ENCODE measurements at regions not wholly inside any gene's neighbourhood (a gene's known extent, or its start where the extent isn't known, plus 50 kb on each side); places are given as distances from the start of the nearest gene placed in this dataset.

DNA sequence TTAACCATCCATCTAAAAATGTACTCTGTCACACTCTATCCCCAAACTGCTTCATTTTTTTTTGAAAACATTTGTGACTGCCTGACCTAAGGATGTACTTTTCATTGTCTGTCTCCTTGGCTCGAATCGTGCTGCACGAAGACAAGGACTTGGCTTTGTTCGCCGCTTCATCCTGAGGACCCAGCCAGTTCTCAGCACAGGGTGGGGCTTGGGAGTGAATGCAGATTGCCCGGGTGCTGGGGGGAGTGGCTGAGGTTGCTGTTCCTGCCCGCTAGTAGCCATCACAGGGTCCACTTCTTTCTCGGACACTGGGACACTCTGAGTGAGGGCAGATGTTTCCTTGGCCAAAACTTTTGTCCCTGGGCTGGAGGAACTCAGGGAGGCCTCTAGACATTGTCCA, 70.1 kb upstream of the CLCN4 start:
- no peak for DNase-seq

GRCh38 chrX:10087391-10087790, 69.4 kb upstream of the CLCN4 start:
- no peak for DNase-seq

DNA sequence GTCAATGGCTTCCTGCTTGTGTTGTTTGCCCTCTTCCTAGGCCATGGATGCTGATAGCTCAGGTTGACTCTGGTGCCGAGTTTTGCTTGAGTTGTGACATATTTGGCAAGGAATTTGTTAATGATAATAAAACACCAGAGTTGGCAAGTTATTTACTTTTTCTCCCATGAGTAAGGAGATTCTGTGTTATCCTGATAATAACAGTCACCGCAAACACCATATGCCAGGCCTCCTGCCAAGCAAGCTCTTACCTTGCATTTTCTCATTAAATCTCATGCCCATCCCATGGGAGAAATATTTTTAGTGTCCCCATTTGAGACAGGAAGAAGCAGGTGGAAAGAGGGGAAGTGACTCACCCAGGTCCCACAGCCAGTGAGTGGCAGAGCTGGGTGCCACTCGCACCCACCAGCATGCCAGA, 67.4 kb upstream of the CLCN4 start:
- DNase-seq: no peak

GRCh38 chrX:10090319-10090718, 66.5 kb upstream of the CLCN4 start:
- DNase-seq: no peak

DNA sequence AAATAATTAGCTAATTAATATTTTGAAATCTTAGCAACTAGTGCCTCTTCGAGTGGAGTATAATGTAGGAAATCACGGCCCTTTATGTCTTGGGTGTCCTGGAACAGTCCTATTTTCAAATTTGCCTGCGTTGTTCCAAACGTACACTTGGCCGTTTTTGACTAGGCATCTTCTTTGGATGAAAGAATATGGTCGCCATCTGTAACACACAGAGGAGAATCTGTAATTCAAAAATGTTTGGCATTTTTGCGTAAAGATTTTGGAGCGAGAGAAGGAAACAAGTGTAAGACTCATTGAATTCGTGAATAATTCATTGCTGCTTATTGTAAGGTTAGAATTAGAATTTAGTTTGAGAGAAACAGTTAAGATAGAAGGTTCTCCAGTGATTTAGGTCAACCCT, 61.5 kb upstream of the CLCN4 start:
- DNase-seq: no peak

- DNase-seq: peak; percentile 21
Observed at GRCh38 chrX:10095698-10096432, 60.9 kb upstream of the CLCN4 start.

DNA sequence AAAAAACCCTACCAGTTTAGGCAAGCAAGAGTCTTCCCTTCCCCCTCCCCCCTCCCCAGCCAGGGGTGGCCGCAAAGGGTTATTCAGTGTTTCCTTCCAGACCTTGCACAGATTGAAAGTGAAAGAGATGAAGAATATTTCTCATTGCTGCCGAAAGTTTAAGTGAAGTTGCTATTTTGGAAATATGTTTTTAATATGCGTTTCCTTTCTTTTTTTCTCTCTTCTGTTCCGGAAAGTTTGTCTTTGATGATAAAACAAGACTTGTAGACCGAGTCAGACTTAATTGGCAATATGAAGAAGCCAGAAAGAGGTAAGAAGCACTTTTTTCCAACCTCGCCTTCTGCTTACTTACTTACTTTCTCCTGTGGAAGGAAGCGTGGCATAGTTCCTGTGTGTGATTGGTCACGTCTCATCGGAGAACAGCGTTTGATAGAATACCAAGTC, 58.5 kb upstream of the CLCN4 start:
- peak; percentile 76 for DNase-seq

DNA sequence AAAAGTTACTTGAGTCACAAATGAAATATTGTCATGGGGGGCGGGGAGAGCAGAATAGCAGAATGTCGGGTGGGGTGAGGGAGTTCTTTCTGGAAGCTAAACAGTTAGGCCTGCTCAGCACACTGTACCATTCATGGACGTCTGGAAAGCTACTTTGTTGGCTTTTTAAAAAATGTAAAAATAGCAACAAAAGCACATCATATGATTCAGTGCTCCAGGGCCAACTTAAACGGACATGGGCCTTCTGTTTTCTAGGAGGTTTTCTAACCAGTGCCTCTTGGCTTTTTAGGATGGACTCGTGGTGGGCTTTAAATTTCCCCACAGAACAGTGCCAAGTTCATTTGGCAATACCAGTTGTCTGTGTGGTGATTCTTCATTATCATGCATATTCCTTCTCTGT, 57.4 kb upstream of the CLCN4 start:
- no peak for DNase-seq

DNA sequence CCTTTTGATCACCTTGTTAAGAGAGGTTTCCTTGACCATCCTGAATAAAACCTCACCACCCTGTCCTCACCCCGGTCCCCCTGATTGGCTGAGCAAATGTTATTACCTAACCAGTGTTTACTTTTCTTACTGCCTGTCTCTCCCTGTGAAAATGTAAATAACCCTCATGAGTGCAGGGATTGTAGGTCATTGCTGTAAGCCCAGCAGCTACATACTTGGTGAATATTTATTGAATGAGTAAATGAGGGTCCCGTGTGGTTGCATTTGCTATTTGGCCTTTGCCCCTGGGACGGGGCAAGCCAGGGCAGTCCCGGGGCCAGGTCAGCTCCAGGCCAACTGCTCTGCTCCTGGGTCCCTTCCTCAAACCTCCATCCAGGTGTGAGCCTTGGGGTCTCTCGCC, 55.5 kb upstream of the CLCN4 start:
- no peak for DNase-seq

DNA sequence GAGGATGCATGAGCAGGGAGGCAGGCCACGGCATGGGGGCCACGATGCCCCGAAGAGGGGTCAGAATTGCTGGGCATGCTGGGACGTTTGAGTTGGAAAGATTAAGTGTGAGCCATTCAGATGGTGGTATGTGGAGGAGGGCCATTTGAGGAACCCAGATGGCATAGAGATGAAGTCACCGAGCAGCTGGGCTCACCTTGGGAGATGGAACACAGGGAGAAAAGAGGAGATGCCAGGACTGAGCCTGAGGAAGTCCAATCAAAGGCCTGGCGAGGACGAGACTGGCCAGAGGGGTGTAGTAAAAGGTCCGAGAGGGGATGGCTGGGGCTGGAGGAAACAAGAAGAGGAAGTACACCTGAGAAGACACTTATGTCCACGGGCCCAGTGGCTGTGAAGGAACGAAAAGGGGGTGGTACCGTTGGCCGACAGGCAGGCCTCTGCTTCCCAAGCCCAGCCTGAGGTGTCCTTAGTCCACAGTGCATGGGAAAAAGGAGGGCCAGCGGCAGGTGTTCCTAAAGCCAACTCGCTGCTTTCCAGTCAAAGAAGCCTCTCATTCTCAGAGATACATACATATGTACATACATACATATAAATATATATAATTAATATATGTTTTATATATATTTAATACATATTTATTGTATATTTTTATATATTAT, 54.6 kb upstream of the CLCN4 start:
- DNase-seq: no peak

- no peak for DNase-seq
Observed at GRCh38 chrX:10103023-10103422, 53.8 kb upstream of the CLCN4 start.

GRCh38 chrX:10104958-10105658, 51.7 kb upstream of the CLCN4 start:
- DNase-seq: no peak

DNA sequence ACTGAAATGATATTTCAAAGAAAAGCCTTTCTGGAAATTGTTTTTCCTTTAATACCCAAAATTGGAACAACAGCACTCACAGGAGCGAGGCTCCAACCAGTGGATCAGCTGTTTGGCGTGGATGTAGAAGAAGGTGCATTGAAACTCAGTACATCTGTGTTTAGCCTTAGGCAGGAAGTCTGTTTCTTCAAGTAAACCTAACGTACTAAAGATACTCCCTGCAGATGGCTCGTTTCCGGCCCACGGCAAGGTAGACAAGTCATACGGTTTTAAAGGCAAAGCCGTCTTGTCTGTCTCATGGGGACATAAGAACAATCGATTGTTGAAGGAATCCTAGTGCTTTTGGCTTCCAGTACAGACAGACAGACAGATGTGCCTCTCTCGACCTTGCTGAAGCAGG, 50.0 kb upstream of the CLCN4 start:
- DNase-seq: peak; percentile 66
